G401.6 (cell line): ENCODE measurements at regions not wholly inside any gene's neighbourhood (a gene's known extent, or its start where the extent isn't known, plus 50 kb on each side); places are given as distances from the start of the nearest gene placed in this dataset.
"Not testable (repeated sequence)": the region's sequence is repeated elsewhere in the genome, so short reads cannot be mapped to it uniquely, and the experiment has no call there.

Experiments used
- FAIRE-seq: peaks from 2 replicates; lab custom pipeline; 2012; peaks lifted over from hg19 to GRCh38; lab: Jason Lieb, UNC

- no peak for FAIRE-seq
Measured at GRCh38 chr1:199794105-199794863, 233.2 kb upstream of the NR5A2 start.

- FAIRE-seq, result no peak
Measured at GRCh38 chr1:199799116-199799515, 228.4 kb upstream of the NR5A2 start.

DNA sequence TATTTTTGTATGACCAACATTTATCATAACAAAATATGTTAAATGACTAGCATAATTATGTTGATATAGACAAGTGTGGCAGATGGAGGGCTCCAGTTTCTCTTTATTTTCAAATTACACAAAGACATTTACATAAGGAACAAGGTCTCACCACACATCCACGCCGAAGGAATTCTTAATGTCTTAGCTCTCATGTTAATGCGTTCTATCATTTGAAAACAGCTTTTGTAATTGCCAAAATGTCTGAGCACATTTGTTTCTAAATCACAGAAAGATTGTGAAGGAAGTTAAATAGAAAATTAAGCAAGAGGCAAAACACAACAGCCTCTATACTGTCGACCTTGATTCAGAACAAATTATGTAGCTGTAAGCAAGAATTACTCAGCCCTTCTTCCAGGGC, 223.0 kb upstream of the NR5A2 start:
- no peak for FAIRE-seq

DNA sequence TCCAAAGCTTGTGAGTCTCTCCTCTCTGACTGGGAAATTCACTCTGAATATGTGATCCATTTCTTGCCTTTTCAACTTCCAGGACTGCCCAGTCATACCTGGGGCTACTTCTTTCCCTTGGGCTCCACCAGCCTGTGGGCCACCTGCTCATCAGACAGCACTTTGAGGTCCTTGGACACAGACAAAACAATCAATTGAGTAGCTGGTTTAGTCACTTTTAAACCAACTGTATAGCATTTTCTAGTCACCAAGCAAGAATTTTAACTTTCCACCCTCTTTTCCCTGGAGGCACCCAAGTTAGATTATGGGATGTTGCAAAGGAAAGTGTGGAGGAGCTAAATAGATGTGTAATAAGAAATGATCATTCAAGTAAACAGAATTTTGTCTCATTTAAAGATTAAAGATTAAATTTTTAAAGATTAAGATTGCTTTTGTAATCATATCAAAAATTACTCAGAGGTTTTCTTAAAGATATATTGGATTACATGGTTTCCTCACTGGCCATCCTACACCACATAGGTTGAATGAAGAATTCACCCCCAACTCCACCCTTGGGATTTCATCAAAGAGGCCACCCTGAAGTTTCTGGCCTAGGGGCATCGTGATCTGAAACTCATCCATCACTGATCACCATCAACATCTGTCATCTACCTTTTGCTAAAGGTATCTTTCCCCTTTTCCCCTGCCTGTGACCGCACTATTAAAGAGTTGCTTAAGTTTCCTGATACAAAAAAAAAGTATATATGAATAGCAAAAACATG, 219.2 kb upstream of the NR5A2 start:
- no peak for FAIRE-seq

- FAIRE-seq, result no peak
Measured at GRCh38 chr1:199809311-199809710, 218.2 kb upstream of the NR5A2 start.

GRCh38 chr1:199811163-199811562, 216.3 kb upstream of the NR5A2 start:
- no peak for FAIRE-seq

DNA sequence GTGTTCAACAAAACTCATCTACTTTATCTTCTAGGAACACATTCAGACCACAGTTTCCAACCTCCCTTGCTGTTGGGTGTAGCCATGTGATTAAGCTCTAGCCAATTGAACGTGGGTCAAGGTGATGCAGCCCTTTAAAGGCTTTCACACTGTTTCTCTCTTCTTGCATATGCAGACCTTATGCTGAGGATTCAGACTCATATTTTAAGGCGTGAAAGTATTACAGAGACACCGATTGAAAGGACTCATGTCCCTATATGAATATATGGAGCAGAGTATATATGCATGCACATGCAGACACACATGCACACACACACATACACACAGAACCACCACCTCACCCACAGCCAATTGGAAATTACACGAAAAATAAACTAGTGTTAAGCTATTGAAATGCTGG, 214.3 kb upstream of the NR5A2 start:
- no peak for FAIRE-seq

- no peak for FAIRE-seq
Measured at GRCh38 chr1:199815947-199816346, 211.6 kb upstream of the NR5A2 start.

DNA sequence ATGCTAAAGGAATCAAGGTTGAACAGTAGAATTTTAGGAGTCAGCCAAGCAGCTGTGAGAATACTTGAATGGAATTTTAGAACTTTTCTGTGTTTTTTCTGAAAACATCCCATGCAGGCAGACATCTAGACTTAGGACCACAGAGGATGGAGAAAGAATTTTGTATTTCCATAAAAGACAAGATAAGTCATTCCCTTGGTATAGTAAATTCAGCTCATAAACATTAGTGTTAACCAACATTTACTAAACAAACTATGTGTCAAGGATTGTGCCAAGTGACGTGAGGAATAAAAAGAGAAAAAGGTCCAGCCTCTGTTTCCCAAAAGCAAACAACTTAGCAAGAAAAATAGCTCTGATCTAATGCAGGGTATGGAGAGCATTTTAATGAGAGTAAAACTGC, 210.2 kb upstream of the NR5A2 start:
- FAIRE-seq, result no peak

DNA sequence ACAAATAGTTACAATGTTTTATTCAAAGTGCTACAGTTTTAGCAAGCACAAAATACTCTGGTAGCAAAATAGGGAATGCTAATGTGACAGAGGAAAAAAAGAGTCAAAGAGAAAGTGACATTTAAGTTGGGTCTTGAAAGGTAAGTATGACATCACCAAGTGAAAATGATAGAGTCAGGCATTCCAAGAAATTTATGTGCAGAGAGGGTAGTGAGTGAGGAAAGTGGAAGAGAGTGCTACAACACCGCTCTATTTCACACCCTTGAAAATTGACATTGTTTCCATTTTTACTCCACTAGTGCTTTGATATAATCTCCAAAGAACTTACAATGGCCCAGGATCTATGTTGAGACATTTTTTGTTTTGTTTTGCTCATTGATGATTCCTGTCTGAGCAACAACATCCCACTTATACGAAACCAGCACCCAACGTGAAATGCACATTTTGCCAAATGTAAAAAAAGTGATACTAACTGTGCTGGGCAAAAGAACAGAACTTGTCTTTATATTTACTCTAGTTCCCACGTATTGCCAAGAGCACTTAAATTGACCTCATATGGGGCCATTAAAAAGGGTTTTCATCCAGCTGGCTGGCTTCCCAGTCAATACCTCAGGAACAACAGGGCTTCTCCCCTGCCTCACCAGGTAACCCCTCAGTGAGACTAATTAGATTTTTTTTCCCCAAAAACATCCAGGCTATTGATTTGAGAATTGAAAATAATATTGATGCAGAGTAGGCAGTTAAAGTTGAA, 206.3 kb upstream of the NR5A2 start:
- FAIRE-seq, result no peak

DNA sequence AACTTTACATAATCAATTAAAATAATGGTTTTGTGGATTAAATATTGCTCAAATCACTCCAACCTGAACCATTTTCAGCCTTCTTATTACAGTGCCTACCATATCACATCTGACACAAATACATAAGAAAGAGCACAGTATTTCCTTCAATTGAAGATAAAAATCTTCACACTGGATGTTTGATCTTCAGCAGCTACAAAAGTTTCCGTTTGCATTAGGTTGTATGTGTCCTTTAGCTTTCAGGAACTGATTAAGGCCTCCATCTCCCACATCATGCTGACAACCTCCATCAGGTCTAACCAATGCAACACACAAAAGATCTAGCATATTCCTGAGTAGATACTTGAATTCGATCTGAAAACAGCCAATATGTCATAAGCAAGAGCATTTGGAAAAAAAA, 195.1 kb upstream of the NR5A2 start:
- FAIRE-seq, result no peak

DNA sequence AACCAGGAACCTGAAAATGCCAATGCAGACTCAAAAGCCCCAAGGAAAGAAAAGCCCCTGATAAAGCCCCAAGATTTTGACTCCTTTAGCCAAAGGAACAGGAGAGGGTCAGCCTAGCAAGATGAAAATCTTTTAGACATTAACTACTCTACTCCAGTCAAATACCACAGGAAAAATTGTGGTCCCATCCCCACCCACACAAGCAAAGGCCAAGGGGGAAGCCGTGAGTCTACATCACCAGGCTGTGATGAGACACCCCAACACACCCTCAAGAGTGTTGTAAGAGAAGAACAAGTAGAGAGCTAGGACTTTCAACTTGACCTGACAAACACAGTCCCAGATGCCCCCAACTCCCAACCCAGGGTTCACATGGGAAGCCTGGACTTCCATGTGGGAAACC, 192.8 kb upstream of the NR5A2 start:
- FAIRE-seq, result no peak

DNA sequence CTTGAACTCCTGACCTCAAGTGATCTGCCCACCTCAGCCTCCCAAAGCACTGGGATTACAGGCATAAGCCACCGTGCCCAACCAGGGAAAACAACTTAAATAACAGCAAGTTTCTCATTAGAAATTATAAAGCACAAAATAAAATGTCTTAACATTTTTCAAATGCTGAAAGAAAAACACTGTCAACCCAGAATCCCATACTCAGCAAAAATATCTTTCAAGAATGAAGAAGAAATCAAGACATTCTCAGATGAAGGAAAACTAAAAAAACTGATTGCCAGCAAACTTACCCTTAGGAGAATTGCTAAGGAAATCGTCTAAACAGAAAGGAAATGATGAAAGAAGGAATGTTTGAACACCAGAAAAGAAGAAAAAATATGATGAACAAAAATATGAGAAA, 191.1 kb upstream of the NR5A2 start:
- no peak for FAIRE-seq

GRCh38 chr1:199837321-199837720, 190.2 kb upstream of the NR5A2 start:
- no peak for FAIRE-seq

GRCh38 chr1:199839608-199840007, 187.9 kb upstream of the NR5A2 start:
- FAIRE-seq, result not testable (repeated sequence)

DNA sequence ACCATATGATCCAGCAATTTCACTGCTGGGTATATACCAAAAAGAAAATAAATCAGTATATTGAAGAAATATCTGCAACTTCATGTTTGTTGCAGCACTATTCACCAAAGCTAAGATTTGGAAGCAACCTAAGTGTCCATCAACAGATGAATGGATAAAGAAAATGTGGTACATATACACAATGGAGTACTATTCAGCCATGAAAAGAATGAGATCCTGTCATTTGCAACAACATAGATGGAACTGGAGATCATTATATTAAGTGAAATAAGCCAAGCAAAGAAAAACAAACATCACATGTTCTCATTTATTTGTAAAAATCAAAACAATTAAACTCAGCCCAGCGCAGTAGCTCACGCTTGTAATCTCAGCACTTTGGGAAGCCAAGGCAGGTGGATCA, 184.4 kb upstream of the NR5A2 start:
- not testable (repeated sequence) for FAIRE-seq

DNA sequence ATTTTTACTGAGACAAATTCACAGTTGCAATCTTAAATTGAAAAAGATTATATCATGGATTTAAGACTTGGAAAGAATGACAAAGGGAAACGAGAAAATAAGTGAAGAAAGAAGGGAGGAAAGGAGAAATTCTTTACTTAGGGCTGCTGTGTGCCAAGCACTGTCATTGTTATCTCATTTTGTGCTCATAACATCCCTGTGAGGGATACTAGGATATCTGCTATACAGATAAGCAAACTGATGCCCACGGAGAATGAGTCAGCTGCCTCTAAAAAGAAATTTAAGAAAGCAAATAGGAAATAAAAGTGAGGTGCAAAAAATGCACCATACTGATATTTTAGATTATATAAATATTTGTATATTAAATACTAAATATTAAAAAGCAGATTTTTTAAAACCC, 183.6 kb upstream of the NR5A2 start:
- no peak for FAIRE-seq

DNA sequence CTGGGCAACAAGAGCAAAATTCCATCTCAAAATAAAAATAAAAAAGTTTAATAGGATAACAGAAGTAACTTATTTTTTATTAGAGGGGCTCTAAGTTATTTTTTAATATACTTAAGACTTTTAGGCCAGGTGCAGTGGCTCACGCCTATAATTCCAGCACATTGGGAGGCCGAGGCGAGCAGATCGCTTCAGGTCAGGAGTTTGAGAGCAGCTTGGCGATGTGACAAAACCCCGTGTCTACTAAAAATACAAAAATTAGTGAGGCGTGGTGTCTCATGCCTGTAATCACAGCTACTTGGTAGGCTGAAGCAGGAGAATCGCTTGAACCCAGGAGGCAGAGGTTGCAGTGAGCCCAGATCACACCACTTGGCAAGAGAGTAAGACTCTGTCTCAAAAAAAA, 180.5 kb upstream of the NR5A2 start:
- no peak for FAIRE-seq

- no peak for FAIRE-seq
Measured at GRCh38 chr1:199851439-199852140, 175.9 kb upstream of the NR5A2 start.

DNA sequence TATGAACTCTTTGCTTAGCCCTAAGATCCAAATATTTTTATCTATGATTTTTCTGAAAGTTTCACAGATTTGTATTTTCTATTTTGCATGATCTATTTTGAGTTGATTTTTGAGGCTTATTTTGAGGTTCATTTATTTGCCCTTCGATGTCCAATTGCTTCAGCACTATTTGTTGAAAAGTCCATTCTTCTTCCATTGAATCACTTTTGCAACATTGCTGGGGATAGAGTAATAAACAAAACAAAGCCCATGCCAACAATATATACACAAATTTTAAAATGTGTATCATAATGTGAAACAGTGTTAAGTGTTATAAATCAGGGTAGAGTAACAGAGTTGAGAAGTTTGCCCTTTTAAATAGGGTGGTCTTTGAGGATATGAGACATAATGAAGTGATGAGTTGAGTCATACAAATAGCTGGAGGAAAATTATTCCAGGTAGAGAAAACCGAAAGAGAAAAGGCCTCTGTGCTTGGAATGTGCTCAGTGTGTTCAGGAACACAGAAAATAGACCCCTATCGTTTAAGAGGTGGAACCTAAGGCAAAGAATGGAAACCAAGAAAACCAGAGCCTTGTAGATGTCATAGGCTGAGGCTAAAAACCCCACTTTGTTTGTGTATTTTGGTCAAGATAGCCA, 172.7 kb upstream of the NR5A2 start:
- FAIRE-seq, result no peak

DNA sequence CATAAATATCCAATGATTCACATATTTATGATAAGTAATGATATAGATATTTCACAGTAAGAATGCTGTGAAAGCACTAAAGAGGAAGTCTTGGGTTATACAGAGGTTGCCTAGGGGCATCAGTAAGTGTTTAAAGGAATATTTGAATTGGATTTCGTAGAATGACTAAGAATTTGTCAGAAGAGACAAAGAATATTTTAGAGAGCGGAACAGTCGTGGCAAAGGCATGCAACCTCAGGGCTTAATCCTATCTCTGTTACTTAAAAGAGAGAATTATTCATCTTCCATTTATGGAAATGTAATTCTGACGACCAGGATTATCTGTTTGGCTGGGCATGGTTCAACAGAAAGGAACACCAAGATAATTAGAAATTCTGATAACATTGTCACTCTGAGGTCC, 171.9 kb upstream of the NR5A2 start:
- no peak for FAIRE-seq

- no peak for FAIRE-seq
Measured at GRCh38 chr1:199856216-199856780, 171.2 kb upstream of the NR5A2 start.
